ENCODE measurements at regions not wholly inside any gene's neighbourhood (a gene's known extent, or its start where the extent isn't known, plus 50 kb on each side); places are given as distances from the start of the nearest gene placed in this dataset.

GRCh38 chr13:80604098-80604497 lies 263.2 kb upstream of the SPRY2 start:
- no peak overlapping the region for H3K27ac ChIP-seq
- DNase-seq, result no peak
- TF ChIP-seq POLR2A (IDR thresholded peaks at IDR 0.05) (no peak), CTCF (IDR thresholded peaks at IDR 0.05) (no peak)
- H3K36me3 ChIP-seq, result no peaks in the 10 kb centered on the region
- H3K4me1 ChIP-seq, result no peaks in the 10 kb centered on the region
- H3K9me3 ChIP-seq, result no peaks in the 10 kb centered on the region
- intact Hi-C loops (cut with DNase I), result no loop called here
- no peaks in the 10 kb centered on the region for H3K27me3 ChIP-seq
- H3K4me3 ChIP-seq (replicated peaks in 1 of 3), result no peak overlapping the region
- WGBS, 2 donors, result 65 to 75% methylated on average over 3 of the region's 3 CpGs

GRCh38 chr13:80603351-80603750 lies 262.4 kb upstream of the SPRY2 start:
- Histone ChIP-seq H3K27me3 (no peaks in the 10 kb centered on the region), H3K36me3 (no peaks in the 10 kb centered on the region), H3K9me3 (no peaks in the 10 kb centered on the region), H3K4me1 (no peaks in the 10 kb centered on the region), H3K27ac (no peak overlapping the region), H3K4me3 (replicated peaks in 1 of 3) (no peak overlapping the region)
- DNase-seq, result no peak
- 59 to 63% methylated on average over 1 of the region's 1 CpG for WGBS, 2 donors
- intact Hi-C loops (cut with DNase I), result no loop called here
- TF ChIP-seq CTCF (IDR thresholded peaks at IDR 0.05) (no peak), POLR2A (IDR thresholded peaks at IDR 0.05) (no peak)

GRCh38 chr13:80599765-80600164 lies 258.8 kb upstream of the SPRY2 start:
- DNase-seq, result no peak
- no peaks in the 10 kb centered on the region for H3K9me3 ChIP-seq
- H3K4me1 ChIP-seq, result no peaks in the 10 kb centered on the region
- no peak overlapping the region for H3K4me3 ChIP-seq (replicated peaks in 1 of 3)
- no peaks in the 10 kb centered on the region for H3K27me3 ChIP-seq
- intact Hi-C loops (cut with DNase I), result no loop called here
- no peak overlapping the region for H3K27ac ChIP-seq
- no peaks in the 10 kb centered on the region for H3K36me3 ChIP-seq
- no peak for TF ChIP-seq CTCF (IDR thresholded peaks at IDR 0.05)
- no peak for TF ChIP-seq POLR2A (IDR thresholded peaks at IDR 0.05)

GRCh38 chr13:80598189-80598588 lies 257.3 kb upstream of the SPRY2 start:
- Histone ChIP-seq H3K9me3 (no peaks in the 10 kb centered on the region), H3K4me1 (no peaks in the 10 kb centered on the region), H3K4me3 (replicated peaks in 1 of 3) (no peak overlapping the region), H3K27me3 (no peaks in the 10 kb centered on the region), H3K27ac (no peak overlapping the region), H3K36me3 (no peaks in the 10 kb centered on the region)
- no peak for DNase-seq
- intact Hi-C loops (cut with DNase I), result no loop called here
- WGBS, 2 donors, result 95% methylated on average over 3 of the region's 3 CpGs
- TF ChIP-seq POLR2A (IDR thresholded peaks at IDR 0.05), result no peak
- no peak for TF ChIP-seq CTCF (IDR thresholded peaks at IDR 0.05)

GRCh38 chr13:80591976-80592740 lies 251.2 kb upstream of the SPRY2 start:
- no peak for TF ChIP-seq POLR2A (IDR thresholded peaks at IDR 0.05)
- TF ChIP-seq CTCF (IDR thresholded peaks at IDR 0.05), result no peak
- Histone ChIP-seq H3K36me3 (no peaks in the 10 kb centered on the region), H3K9me3 (no peaks in the 10 kb centered on the region), H3K27me3 (no peaks in the 10 kb centered on the region), H3K27ac (no peak overlapping the region), H3K4me1 (no peaks in the 10 kb centered on the region), H3K4me3 (replicated peaks in 1 of 3) (no peak overlapping the region)
- intact Hi-C loops (cut with DNase I), result no loop called here
- DNase-seq, result no peak
- 91% methylated on average over 4 of the region's 4 CpGs for WGBS, 2 donors
